Spleen (tissue), 7 donors: ENCODE measurements at regions not wholly inside any gene's neighbourhood (a gene's known extent, or its start where the extent isn't known, plus 50 kb on each side); places are given as distances from the start of the nearest gene placed in this dataset.

Experiments
- POLR2AphosphoS5 ChIP-seq, 3 donors: sonication (generic); formaldehyde crosslinking; IDR thresholded peaks; one replicate each; pipeline ENCODE4 v1.5.1; 2017; ENCODE audit warnings: antibody characterized with exemption in 3 of 3
- TF ChIP-seq, protein P1 (sequence below), 11 experiments: fragments of 200-600 bp in 7 of 11; fragments of 450-650 bp in 4 of 11; sonication (generic) in 4 of 11; IDR thresholded peaks in 8 of 11; conservative IDR thresholded peaks in 3 of 11; 1 replicate in 7 of 11; 2 replicates in 4 of 11; pipeline versions ENCODE4 v1.4.0 to v1.8.0; 2016 to 2021; ENCODE audit warnings: antibody characterized with exemption in 11 of 11, inconsistent platforms in 4 of 11, mild to moderate bottlenecking in 1 of 11
- donor health status: DM: no; HTN: no; CAD: no; lungs with moderate emphysema.
- donor health status: DM: no; HTN: no; CAD: no.
- donor health status: DM: no; HTN: no; CAD: no.

GRCh38 chr10:61821693-61822092 is 79.8 kb upstream of the ARID5B start:
- TF ChIP-seq POLR2AphosphoS5 (IDR thresholded peaks at IDR 0.05): no peak
- TF ChIP-seq, protein P1, sequence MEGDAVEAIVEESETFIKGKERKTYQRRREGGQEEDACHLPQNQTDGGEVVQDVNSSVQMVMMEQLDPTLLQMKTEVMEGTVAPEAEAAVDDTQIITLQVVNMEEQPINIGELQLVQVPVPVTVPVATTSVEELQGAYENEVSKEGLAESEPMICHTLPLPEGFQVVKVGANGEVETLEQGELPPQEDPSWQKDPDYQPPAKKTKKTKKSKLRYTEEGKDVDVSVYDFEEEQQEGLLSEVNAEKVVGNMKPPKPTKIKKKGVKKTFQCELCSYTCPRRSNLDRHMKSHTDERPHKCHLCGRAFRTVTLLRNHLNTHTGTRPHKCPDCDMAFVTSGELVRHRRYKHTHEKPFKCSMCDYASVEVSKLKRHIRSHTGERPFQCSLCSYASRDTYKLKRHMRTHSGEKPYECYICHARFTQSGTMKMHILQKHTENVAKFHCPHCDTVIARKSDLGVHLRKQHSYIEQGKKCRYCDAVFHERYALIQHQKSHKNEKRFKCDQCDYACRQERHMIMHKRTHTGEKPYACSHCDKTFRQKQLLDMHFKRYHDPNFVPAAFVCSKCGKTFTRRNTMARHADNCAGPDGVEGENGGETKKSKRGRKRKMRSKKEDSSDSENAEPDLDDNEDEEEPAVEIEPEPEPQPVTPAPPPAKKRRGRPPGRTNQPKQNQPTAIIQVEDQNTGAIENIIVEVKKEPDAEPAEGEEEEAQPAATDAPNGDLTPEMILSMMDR (IDR thresholded peaks at IDR 0.05 in 8 of 11, conservative IDR thresholded peaks at IDR 0.05 in 3 of 11): no peak
